ENCODE measurements at regions not wholly inside any gene's neighbourhood (a gene's known extent, or its start where the extent isn't known, plus 50 kb on each side); places are given as distances from the start of the nearest gene placed in this dataset.

- H3K4me1 ChIP-seq = no peaks in the 10 kb centered on the region
- no peaks in the 10 kb centered on the region for H3K9me3 ChIP-seq
- no peak overlapping the region for H3K4me3 ChIP-seq (ENCODE audit: low read depth, low read length)
- ChIA-PET CTCF (no interaction called here), POLR2A (no interaction called here)
- intact Hi-C loops (cut with micrococcal nuclease; ENCODE audit: unreplicated experiment) = no loop called here
- BruUV-seq (replicated peaks) = no TSS peak
- no peaks in the 10 kb centered on the region for H3K36me3 ChIP-seq (ENCODE audit: control insufficient read depth, insufficient read depth, low read length)
- H3K27me3 Mint-ChIP-seq (ENCODE audit: insufficient read depth, unreplicated experiment) = no peaks in the 10 kb centered on the region
- H3K9me3 Mint-ChIP-seq (ENCODE audit: unreplicated experiment) = no peaks in the 10 kb centered on the region
- no peaks in the 10 kb centered on the region for H3K27me3 ChIP-seq (replicated peaks; ENCODE audit: control insufficient read depth, insufficient read depth, low read length)
- H3K36me3 Mint-ChIP-seq (ENCODE audit: insufficient read depth, unreplicated experiment) = no peaks in the 10 kb centered on the region
- H3K4me1 Mint-ChIP-seq (ENCODE audit: low read depth, unreplicated experiment) = no peaks in the 10 kb centered on the region
- DNase-seq = no peak
- H3K4me3 Mint-ChIP-seq (ENCODE audit: unreplicated experiment) = no peak overlapping the region
- H3K27ac Mint-ChIP-seq (ENCODE audit: unreplicated experiment) = no peak overlapping the region
- no peak for TF ChIP-seq CTCF (IDR thresholded peaks at IDR 0.05; ENCODE audit: insufficient read depth in 1 of 2, low read depth in 1 of 2, low read length in 1 of 2, severe bottlenecking in 1 of 2, unreplicated experiment in 1 of 2)
Measured at GRCh38 chr13:31056644-31057271, 104.9 kb downstream of the HSPH1 start.

GRCh38 chr13:31055589-31055988 is 106.1 kb downstream of the HSPH1 start:
- H3K9me3 ChIP-seq = no peaks in the 10 kb centered on the region
- no peaks in the 10 kb centered on the region for H3K27me3 ChIP-seq (replicated peaks; ENCODE audit: control insufficient read depth, insufficient read depth, low read length)
- no peak overlapping the region for H3K4me3 ChIP-seq (ENCODE audit: low read depth, low read length)
- CTCF ChIA-PET = no interaction called here
- intact Hi-C loops (cut with micrococcal nuclease; ENCODE audit: unreplicated experiment) = no loop called here
- no peaks in the 10 kb centered on the region for H3K27me3 Mint-ChIP-seq (ENCODE audit: insufficient read depth, unreplicated experiment)
- no peak for TF ChIP-seq CTCF (IDR thresholded peaks at IDR 0.05; ENCODE audit: insufficient read depth in 1 of 2, low read depth in 1 of 2, low read length in 1 of 2, severe bottlenecking in 1 of 2, unreplicated experiment in 1 of 2)
- H3K9me3 Mint-ChIP-seq (ENCODE audit: unreplicated experiment) = no peaks in the 10 kb centered on the region
- no peaks in the 10 kb centered on the region for H3K36me3 Mint-ChIP-seq (ENCODE audit: insufficient read depth, unreplicated experiment)
- no peak for DNase-seq
- POLR2A ChIA-PET = no interaction called here
- no TSS peak for BruUV-seq (replicated peaks)
- H3K36me3 ChIP-seq (ENCODE audit: control insufficient read depth, insufficient read depth, low read length) = no peaks in the 10 kb centered on the region
- H3K4me3 Mint-ChIP-seq (ENCODE audit: unreplicated experiment) = no peak overlapping the region
- no peaks in the 10 kb centered on the region for H3K4me1 Mint-ChIP-seq (ENCODE audit: low read depth, unreplicated experiment)
- no peak overlapping the region for H3K27ac Mint-ChIP-seq (ENCODE audit: unreplicated experiment)
- H3K4me1 ChIP-seq = no peaks in the 10 kb centered on the region

GRCh38 chr13:31054632-31055031 is 107.1 kb downstream of the HSPH1 start:
- ChIA-PET POLR2A (no interaction called here), CTCF (no interaction called here)
- H3K4me3 ChIP-seq (ENCODE audit: low read depth, low read length) = no peak overlapping the region
- no peaks in the 10 kb centered on the region for H3K36me3 ChIP-seq (ENCODE audit: control insufficient read depth, insufficient read depth, low read length)
- H3K4me1 Mint-ChIP-seq (ENCODE audit: low read depth, unreplicated experiment) = no peaks in the 10 kb centered on the region
- BruUV-seq (replicated peaks) = no TSS peak
- H3K27ac Mint-ChIP-seq (ENCODE audit: unreplicated experiment) = no peak overlapping the region
- no peaks in the 10 kb centered on the region for H3K4me1 ChIP-seq
- no peaks in the 10 kb centered on the region for H3K27me3 ChIP-seq (replicated peaks; ENCODE audit: control insufficient read depth, insufficient read depth, low read length)
- H3K9me3 Mint-ChIP-seq (ENCODE audit: unreplicated experiment) = no peaks in the 10 kb centered on the region
- intact Hi-C loops (cut with micrococcal nuclease; ENCODE audit: unreplicated experiment) = no loop called here
- H3K9me3 ChIP-seq = no peaks in the 10 kb centered on the region
- H3K36me3 Mint-ChIP-seq (ENCODE audit: insufficient read depth, unreplicated experiment) = no peaks in the 10 kb centered on the region
- H3K4me3 Mint-ChIP-seq (ENCODE audit: unreplicated experiment) = no peak overlapping the region
- H3K27me3 Mint-ChIP-seq (ENCODE audit: insufficient read depth, unreplicated experiment) = no peaks in the 10 kb centered on the region
- DNase-seq = no peak
- TF ChIP-seq CTCF (IDR thresholded peaks at IDR 0.05; ENCODE audit: insufficient read depth in 1 of 2, low read depth in 1 of 2, low read length in 1 of 2, severe bottlenecking in 1 of 2, unreplicated experiment in 1 of 2) = no peak
